SU-DHL-6 (cell line): ENCODE measurements at regions not wholly inside any gene's neighbourhood (a gene's known extent, or its start where the extent isn't known, plus 50 kb on each side); places are given as distances from the start of the nearest gene placed in this dataset.

Experiments used
- H2AFZ ChIP-seq: fragments of 200-600 bp; sonication (generic); 2 replicates; pipeline ENCODE4 v1.6.1; 2014; ENCODE audit warnings: low read depth, mild to moderate bottlenecking, moderate library complexity, mixed read lengths, antibody characterized with exemption, low read length; ENCODE audit not compliant: severe bottlenecking
- H3F3A ChIP-seq: fragments of 200-600 bp; shearing (Covaris generic); 2 replicates; pipeline ENCODE4 v1.6.0; 2016; ENCODE audit warnings: antibody characterized with exemption, mild to moderate bottlenecking; ENCODE audit not compliant: insufficient read depth
- H3K27ac ChIP-seq: fragments of 200-600 bp; sonication (generic); 2 replicates; pipeline ENCODE4 v1.5.1; 2016; ENCODE audit warnings: low read depth, mild to moderate bottlenecking, low read length, moderate library complexity, mixed read lengths
- H3K27me3 ChIP-seq: fragments of 200-600 bp; sonication (generic), shearing (Covaris generic); 2 replicates; pipeline ENCODE4 v1.6.0; 2014; ENCODE audit warnings: mild to moderate bottlenecking, low read length
- H3K36me3 ChIP-seq: fragments of 200-600 bp; sonication (generic); 2 replicates; pipeline ENCODE4 v1.6.1; 2014; ENCODE audit warnings: mild to moderate bottlenecking, low read length, mixed read lengths
- H3K4me2 ChIP-seq: fragments of 300-600, 200-600 bp; shearing (Covaris generic), sonication (generic); 2 replicates; pipeline ENCODE4 v1.6.0; 2014; ENCODE audit warnings: low read length, low read depth, mild to moderate bottlenecking; ENCODE audit not compliant: poor library complexity, severe bottlenecking
- H3K4me3 ChIP-seq: fragments of 200-600 bp; sonication (generic); 2 replicates; pipeline ENCODE4 v1.5.1; 2014; ENCODE audit warnings: antibody characterized with exemption, low read length, mild to moderate bottlenecking, mixed read lengths; ENCODE audit not compliant: insufficient read depth, poor library complexity, severe bottlenecking
- H3K79me2 ChIP-seq: fragments of 200-600 bp; sonication (generic); 2 replicates; pipeline ENCODE4 v1.6.1; 2014; ENCODE audit warnings: mild to moderate bottlenecking, low read length, moderate library complexity; ENCODE audit not compliant: insufficient read depth
- H3K9ac ChIP-seq: fragments of 200-600 bp; sonication (generic); 2 replicates; pipeline ENCODE4 v1.7.0; 2014; ENCODE audit warnings: mild to moderate bottlenecking, low read length
- H3K9me2 ChIP-seq: fragments of 200-600 bp; sonication (generic); replicated peaks from 2 replicates; pipeline ENCODE4 v1.6.1; 2014; ENCODE audit warnings: low read length; ENCODE audit not compliant: insufficient read depth
- H3K9me3 ChIP-seq: fragments of 200-600 bp; sonication (generic); 2 replicates; pipeline ENCODE4 v1.6.1; 2014; ENCODE audit warnings: low read length, mixed read lengths; ENCODE audit not compliant: insufficient read depth
- H4K20me1 ChIP-seq: fragments of 200-600 bp; sonication (generic); 2 replicates; pipeline ENCODE4 v1.6.1; 2014; ENCODE audit warnings: low read depth, mild to moderate bottlenecking, antibody characterized with exemption, low read length, moderate library complexity, mixed read lengths
- EZH2phosphoT487 ChIP-seq: fragments of 200-600 bp; sonication (generic), shearing (Covaris generic); conservative IDR thresholded peaks from 2 replicates; pipeline ENCODE4 v1.6.1; 2018; ENCODE audit warnings: mild to moderate bottlenecking, antibody characterized with exemption, low read length, moderate library complexity, mixed read lengths
- TF ChIP-seq, protein P1 (sequence below): fragments of 200-600 bp; sonication (generic); IDR thresholded peaks from one replicate; pipeline ENCODE4 v1.5.1; 2017; ENCODE audit warnings: antibody characterized with exemption, mild to moderate bottlenecking, low read length, moderate library complexity; ENCODE audit not compliant: insufficient read depth, poor library complexity, severe bottlenecking

DNA sequence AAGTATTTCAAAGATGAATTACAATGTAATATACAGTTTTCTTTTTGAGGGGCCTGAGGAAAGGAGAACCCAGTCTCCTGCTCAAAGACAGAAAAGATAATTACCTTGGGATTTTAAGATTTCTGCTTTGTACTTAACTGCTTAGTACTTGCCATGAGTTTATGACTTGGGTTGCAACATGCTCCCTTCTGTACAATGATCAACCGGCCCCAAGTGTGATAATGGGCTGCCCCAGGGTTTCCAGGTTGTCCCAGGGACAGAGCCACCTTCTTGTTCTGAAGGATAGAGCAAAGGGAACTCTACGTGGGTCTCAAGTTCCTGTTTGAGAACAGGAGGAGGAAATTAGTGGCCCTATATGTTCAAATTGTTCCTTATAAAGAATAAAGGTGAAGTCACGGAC lies 104.8 kb downstream of the ABHD5 start:
- H4K20me1 ChIP-seq: no peaks in the 10 kb centered on the region
- H3K36me3 ChIP-seq: no peaks in the 10 kb centered on the region
- H3K9me3 ChIP-seq: no peaks in the 10 kb centered on the region
- H3K4me2 ChIP-seq: no peak overlapping the region
- H3F3A ChIP-seq: no peaks in the 10 kb centered on the region
- H3K27me3 ChIP-seq: no peaks in the 10 kb centered on the region
- no peaks in the 10 kb centered on the region for H3K79me2 ChIP-seq
- H3K27ac ChIP-seq: no peak overlapping the region
- no peak overlapping the region for H3K9ac ChIP-seq
- no peaks in the 10 kb centered on the region for H3K9me2 ChIP-seq
- no peak overlapping the region for H3K4me3 ChIP-seq
- TF ChIP-seq EZH2phosphoT487: no peak
- TF ChIP-seq, protein P1, sequence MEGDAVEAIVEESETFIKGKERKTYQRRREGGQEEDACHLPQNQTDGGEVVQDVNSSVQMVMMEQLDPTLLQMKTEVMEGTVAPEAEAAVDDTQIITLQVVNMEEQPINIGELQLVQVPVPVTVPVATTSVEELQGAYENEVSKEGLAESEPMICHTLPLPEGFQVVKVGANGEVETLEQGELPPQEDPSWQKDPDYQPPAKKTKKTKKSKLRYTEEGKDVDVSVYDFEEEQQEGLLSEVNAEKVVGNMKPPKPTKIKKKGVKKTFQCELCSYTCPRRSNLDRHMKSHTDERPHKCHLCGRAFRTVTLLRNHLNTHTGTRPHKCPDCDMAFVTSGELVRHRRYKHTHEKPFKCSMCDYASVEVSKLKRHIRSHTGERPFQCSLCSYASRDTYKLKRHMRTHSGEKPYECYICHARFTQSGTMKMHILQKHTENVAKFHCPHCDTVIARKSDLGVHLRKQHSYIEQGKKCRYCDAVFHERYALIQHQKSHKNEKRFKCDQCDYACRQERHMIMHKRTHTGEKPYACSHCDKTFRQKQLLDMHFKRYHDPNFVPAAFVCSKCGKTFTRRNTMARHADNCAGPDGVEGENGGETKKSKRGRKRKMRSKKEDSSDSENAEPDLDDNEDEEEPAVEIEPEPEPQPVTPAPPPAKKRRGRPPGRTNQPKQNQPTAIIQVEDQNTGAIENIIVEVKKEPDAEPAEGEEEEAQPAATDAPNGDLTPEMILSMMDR: no peak
- H2AFZ ChIP-seq: no peak overlapping the region

DNA sequence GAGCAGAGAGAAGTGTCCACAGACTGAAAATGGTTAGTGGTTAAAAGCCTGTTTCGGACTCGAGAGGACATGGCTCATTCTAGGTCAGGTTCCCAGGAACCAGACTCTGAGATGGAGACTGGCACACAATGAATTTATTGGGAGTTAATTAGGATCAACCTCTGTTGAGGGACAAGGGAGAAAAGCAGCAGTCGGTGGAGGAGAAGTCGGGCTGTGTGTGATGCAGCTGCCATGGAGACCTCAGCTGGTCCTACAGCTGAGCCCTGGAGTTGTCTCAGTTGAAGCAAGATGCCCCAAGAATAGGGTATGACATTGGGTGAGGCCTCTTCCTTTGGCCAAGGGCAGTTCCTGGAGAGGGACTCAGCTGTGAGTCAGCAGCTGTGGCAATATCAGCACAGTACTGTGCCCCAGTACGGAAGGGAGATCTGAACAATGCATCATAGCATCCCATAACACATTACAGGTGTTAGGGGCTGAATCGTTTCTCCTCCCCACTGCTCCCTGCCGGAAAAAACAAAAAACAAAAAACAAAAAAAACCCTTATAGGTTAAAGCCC lies 105.4 kb downstream of the ABHD5 start:
- Histone ChIP-seq H3K4me3 (no peak overlapping the region), H3K36me3 (no peaks in the 10 kb centered on the region), H4K20me1 (no peaks in the 10 kb centered on the region), H3K79me2 (no peaks in the 10 kb centered on the region), H3K9me3 (no peaks in the 10 kb centered on the region), H3K27me3 (no peaks in the 10 kb centered on the region), H3K9me2 (no peaks in the 10 kb centered on the region), H2AFZ (no peak overlapping the region), H3K27ac (no peak overlapping the region), H3K9ac (no peak overlapping the region), H3F3A (no peaks in the 10 kb centered on the region), H3K4me2 (no peak overlapping the region)
- TF ChIP-seq, protein P1: no peak
- no peak for TF ChIP-seq EZH2phosphoT487

DNA sequence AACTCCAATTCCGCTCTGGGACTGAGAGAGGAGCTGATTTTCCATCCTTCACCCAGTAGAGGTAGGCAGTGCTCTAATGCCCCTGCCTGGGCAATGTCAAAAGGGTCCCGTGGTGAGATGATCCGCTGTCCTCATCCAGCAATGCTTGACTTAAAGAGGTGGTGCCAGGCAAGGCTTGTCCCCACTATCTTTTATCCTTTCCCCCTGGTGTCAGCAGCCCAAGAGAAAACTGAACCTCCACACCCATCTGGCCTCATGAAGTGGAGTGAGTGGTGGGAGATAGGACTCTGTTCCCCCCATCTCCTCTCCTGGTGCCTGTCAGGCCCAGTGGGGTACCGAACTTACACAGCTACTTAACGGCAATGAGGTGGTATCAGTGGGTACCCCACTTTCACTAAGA lies 107.1 kb downstream of the ABHD5 start:
- no peak overlapping the region for H3K4me2 ChIP-seq
- H3K36me3 ChIP-seq: no peaks in the 10 kb centered on the region
- H3K27ac ChIP-seq: no peak overlapping the region
- no peaks in the 10 kb centered on the region for H3K9me3 ChIP-seq
- H3F3A ChIP-seq: no peaks in the 10 kb centered on the region
- TF ChIP-seq, protein P1: no peak
- TF ChIP-seq EZH2phosphoT487: no peak
- no peak overlapping the region for H3K9ac ChIP-seq
- no peaks in the 10 kb centered on the region for H3K79me2 ChIP-seq
- H2AFZ ChIP-seq: no peak overlapping the region
- H3K9me2 ChIP-seq: no peaks in the 10 kb centered on the region
- no peaks in the 10 kb centered on the region for H4K20me1 ChIP-seq
- H3K27me3 ChIP-seq: no peaks in the 10 kb centered on the region
- H3K4me3 ChIP-seq: no peak overlapping the region

DNA sequence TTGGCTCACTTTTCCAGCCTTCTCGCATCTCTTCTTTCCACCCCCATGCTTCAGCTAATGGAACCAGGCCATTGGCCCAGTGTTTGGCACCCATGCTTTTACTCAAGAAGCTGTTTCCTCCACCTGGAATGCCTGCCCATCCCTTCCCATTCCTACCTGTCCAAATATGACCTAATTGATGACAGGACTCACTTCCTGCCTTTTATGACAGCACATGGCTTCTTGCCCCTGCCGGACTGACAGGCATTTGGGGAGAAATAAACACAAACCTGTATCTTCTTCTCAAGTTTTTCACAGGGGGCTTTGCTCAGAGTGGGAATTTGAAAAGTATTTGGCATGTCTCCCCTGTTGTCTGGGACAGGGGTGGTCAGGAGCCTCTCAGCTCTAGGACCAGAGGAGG lies 120.1 kb downstream of the ABHD5 start:
- Histone ChIP-seq H3K79me2 (no peaks in the 10 kb centered on the region), H3K36me3 (no peaks in the 10 kb centered on the region), H3K27me3 (no peaks in the 10 kb centered on the region), H3K9ac (no peak overlapping the region), H3F3A (no peaks in the 10 kb centered on the region), H4K20me1 (no peaks in the 10 kb centered on the region), H3K4me2 (no peak overlapping the region), H3K9me3 (no peaks in the 10 kb centered on the region), H2AFZ (no peak overlapping the region), H3K4me3 (no peak overlapping the region), H3K9me2 (no peaks in the 10 kb centered on the region), H3K27ac (no peak overlapping the region)
- TF ChIP-seq, protein P1: no peak
- no peak for TF ChIP-seq EZH2phosphoT487
